ENCODE measurements at regions not wholly inside any gene's neighbourhood (a gene's known extent, or its start where the extent isn't known, plus 50 kb on each side); places are given as distances from the start of the nearest gene placed in this dataset.
"Not testable (repeated sequence)": the region's sequence is repeated elsewhere in the genome, so short reads cannot be mapped to it uniquely, and the experiment has no call there.

DNA sequence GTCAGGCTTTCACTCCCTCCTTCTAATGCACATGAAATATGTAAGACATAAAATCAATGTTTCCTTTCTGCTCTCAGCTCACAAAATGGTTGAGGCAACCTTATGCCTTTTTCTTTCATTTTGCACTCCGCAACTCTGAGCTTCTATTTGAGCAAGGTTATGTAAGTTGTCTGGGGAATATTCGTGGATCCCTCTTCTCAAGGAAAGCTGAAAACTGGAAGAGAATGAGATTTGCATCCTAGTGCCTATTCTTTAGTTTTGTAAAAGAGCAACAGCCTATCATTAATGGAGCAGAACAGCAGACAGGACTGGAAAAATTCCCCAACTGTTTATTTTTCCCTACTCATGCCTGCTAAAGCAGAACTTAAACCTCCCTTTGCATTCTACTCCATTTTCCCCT, 141.7 kb downstream of the FAM76B start:
- no peak for TF ChIP-seq ZNF274 (IDR thresholded peaks at IDR 0.05; ENCODE audit: low read depth, low read length)
- no peak overlapping the region for H3K4me3 ChIP-seq (ENCODE audit: low read length)

- H3K4me3 ChIP-seq (ENCODE audit: low read length), result no peak overlapping the region
- no peak for TF ChIP-seq ZNF274 (IDR thresholded peaks at IDR 0.05; ENCODE audit: low read depth, low read length)
Observed at GRCh38 chr11:95647355-95647754, 142.2 kb downstream of the FAM76B start.

DNA sequence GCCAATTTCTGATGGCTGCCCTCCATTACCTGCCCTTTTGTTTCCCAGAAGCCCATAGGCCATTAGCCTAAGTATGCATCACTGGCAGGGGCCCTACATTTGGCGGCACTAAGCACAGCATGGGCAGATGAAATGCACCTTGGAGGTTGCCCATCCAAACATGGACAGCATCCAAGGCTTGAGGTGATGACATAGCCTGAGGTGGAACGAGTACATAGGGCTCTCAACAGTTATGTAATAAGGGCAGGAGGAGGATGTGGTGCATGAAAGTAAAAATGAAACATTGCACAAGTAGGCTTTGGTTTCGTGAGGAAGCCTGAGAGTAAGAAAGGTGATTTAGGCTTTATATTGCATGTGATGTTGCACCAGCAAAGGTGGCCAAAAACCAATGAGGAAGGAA, 148.1 kb downstream of the FAM76B start:
- H3K4me3 ChIP-seq (ENCODE audit: low read length), result no peak overlapping the region
- no peak for TF ChIP-seq ZNF274 (IDR thresholded peaks at IDR 0.05; ENCODE audit: low read depth, low read length)

DNA sequence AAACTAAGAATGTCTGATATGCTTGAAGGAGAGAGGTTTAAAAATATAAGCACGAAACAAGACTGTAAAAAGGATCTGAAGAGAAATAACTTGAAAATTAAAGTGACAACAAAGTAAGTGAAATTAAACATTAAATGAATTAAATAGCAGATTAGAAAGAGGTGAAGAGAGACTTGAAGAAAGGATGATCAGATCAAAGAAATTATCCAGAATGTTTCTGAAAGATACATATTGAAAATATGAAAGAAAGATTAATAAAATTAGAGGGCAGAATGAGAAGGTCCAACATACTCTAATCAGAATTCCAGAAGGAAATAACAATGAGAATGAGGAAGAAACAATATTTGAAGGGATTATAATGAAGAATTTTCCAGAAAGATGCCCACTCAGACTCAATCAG, 151.1 kb downstream of the FAM76B start:
- no peak for TF ChIP-seq ZNF274 (IDR thresholded peaks at IDR 0.05; ENCODE audit: low read depth, low read length)
- H3K4me3 ChIP-seq (ENCODE audit: low read length), result no peak overlapping the region

GRCh38 chr11:95625164-95625900, 164.2 kb downstream of the FAM76B start:
- no peak for TF ChIP-seq ZNF274 (IDR thresholded peaks at IDR 0.05; ENCODE audit: low read depth, low read length)
- no peak overlapping the region for H3K4me3 ChIP-seq (ENCODE audit: low read length)

- H3K4me3 ChIP-seq (ENCODE audit: low read length), result no peak overlapping the region
- TF ChIP-seq ZNF274 (IDR thresholded peaks at IDR 0.05; ENCODE audit: low read depth, low read length), result no peak
Observed at GRCh38 chr11:95616256-95616804, 173.3 kb downstream of the FAM76B start.

DNA sequence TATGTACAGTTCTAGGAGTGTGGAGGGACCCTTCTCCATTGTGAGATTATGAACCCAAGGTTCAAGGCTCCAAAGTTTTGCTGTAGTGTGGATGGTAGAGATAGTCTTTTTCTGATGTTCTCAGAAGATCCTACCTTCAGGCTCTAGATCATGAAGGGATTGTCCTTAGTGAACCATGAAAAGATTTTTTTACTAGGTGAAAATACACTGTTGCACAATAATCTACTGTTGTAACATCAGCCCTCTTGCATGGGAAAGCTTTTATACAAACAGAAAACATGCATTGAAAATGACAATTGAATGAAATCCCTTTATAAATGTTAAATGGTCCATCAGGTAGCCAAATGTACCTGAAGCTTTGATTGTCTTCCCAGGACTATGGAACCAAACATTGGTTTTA, 177.8 kb downstream of the FAM76B start:
- no peak for TF ChIP-seq ZNF274 (IDR thresholded peaks at IDR 0.05; ENCODE audit: low read depth, low read length)

DNA sequence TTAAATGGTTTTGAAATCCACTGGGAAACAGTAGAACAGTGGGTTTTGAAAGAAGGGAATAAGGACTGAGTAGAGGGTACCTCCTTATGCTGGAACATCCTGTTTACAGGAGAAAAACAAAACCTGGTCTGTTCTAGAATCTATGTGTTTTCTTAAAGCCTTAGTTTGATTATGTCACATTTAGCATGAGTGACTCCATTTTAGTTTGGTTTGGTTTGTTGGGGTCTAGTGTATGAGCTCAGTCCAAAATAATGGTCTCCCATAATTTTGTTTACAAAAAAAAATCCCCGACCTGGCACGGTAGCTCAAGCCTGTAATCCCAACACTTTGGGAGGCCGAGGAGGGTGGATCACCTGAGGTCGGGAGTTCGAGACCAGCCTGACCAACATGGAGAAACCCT, 179.4 kb downstream of the FAM76B start:
- not testable (repeated sequence) for H3K4me3 ChIP-seq (ENCODE audit: low read length)

More for the DNA sequence above, 177.8 kb downstream of the FAM76B start:
- no peak overlapping the region for H3K4me3 ChIP-seq (ENCODE audit: low read length)

DNA sequence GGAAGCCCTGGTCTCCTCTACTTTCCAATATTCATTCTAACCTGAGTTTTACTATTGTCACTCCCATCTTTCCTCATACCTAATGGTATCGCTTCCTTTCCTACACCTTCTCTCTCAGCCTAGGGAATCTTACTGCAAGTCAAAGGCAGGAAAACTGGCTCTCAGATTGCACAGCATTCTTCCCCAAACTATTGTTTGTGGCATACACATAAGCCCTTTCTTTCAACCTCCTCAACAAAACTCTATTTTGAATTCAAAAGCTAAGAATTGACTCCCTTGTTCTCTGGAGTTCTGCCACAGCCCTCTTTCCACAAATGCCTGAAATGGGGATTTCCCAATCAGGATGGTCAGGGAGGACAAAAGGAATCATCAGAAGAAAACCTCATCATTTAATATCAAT, 181.5 kb downstream of the FAM76B start:
- no peak for TF ChIP-seq ZNF274 (IDR thresholded peaks at IDR 0.05; ENCODE audit: low read depth, low read length)
- no peak overlapping the region for H3K4me3 ChIP-seq (ENCODE audit: low read length)

- no peak for TF ChIP-seq ZNF274 (IDR thresholded peaks at IDR 0.05; ENCODE audit: low read depth, low read length)
- no peak overlapping the region for H3K4me3 ChIP-seq (ENCODE audit: low read length)
Observed at GRCh38 chr11:95606824-95607223, 182.8 kb downstream of the FAM76B start.

DNA sequence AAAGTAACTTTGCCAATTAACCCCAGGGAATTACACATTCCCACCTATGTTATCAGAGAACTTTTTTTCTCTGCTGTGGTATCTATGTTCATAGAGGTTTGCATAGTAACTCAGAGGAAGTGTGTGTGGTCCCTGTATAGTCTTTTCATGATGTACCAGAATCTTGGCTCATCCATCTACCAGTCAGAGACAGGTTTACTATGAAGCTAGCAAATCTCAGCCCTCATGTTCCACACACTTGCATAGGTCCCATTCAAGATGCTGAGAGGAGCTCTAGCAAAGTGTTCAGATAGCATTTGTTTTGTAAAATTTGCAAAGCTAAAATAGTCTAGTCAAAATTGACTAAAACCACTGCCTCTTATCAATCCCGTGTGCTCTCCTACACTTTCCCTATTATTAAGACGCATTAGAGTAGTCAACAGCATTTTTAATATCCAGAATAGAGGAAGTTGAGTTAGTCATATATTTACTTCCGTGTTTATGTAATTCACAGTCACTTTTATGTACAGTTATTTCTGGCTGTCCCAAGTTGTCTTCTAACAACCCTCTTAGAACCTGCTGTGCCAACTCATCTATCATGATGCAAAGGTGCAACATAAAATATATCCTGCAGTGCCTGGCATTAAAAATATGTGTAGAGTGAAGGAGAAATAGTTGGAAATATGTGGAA, 184.2 kb downstream of the FAM76B start:
- TF ChIP-seq ZNF274 (IDR thresholded peaks at IDR 0.05; ENCODE audit: low read depth, low read length), result no peak
- no peak overlapping the region for H3K4me3 ChIP-seq (ENCODE audit: low read length)

GRCh38 chr11:95599959-95600586, 189.5 kb downstream of the FAM76B start:
- no peak overlapping the region for H3K4me3 ChIP-seq (ENCODE audit: low read length)
- no peak for TF ChIP-seq ZNF274 (IDR thresholded peaks at IDR 0.05; ENCODE audit: low read depth, low read length)

DNA sequence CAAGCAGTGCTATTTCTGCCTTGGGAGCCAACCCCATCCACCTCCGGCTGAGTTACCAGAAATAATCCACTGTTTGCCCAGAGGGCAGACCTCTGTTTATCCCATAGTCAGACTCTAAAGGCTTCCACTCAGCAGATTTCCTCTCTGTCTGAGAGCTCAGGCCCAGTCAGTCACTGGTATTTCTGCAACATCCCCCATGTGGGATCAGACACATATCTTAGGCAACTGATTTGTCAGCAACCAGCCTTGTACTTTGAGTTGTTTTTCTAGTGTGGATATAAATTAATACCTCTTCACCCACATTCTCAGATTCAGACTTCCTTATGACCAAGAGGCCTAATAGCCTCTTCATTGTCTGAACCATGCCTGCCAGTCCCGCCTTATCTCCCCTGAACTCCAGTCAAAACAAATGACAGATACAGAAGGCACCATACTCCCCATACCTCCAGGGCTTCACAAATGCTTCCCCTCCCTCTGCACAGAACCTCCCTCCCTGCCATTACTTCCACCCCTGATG, 193.6 kb downstream of the FAM76B start:
- TF ChIP-seq ZNF274 (IDR thresholded peaks at IDR 0.05; ENCODE audit: low read depth, low read length), result no peak
- H3K4me3 ChIP-seq (ENCODE audit: low read length), result no peak overlapping the region

- H3K4me3 ChIP-seq (ENCODE audit: low read length), result no peak overlapping the region
- no peak for TF ChIP-seq ZNF274 (IDR thresholded peaks at IDR 0.05; ENCODE audit: low read depth, low read length)
Observed at GRCh38 chr11:95595541-95595940, 194.0 kb downstream of the FAM76B start.

DNA sequence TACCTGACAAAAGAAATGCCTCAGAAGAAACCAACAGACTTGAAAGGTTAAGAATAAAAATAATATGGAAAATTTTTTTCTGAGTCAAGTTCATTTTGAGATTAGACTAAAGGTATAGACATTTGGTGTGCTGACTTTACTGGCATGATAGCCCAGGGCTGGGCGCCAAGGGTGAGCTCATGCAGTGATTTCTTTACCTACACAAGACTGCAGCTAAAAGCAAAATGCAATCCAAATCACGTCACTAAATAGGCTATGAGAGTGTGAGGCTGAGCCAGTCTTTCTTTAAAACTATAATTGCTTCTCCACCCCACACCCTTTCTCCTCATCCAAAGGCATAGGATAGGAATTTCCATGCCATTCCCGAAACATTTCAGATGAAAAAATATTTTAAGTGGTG, 196.5 kb downstream of the FAM76B start:
- H3K4me3 ChIP-seq (ENCODE audit: low read length), result no peak overlapping the region
- no peak for TF ChIP-seq ZNF274 (IDR thresholded peaks at IDR 0.05; ENCODE audit: low read depth, low read length)
